ENCODE measurements at regions not wholly inside any gene's neighbourhood (a gene's known extent, or its start where the extent isn't known, plus 50 kb on each side); places are given as distances from the start of the nearest gene placed in this dataset.

DNA sequence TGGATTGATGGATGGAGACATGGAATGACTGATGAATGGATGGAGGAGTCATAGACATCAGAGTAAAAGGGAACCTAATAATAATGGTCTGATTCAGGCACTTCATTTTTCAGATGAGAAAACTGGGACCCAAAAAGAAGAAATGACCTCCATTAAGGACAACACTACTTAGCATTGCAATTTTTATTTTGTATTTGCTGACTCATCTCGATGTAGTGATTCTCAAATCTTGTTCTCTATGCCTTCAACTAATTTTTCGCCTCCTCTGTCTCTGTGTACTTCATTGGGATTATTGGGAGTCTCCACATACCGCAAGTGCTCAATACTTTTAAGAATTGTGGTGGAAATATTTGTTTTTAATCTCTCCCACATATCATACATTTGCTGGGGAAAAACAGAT is 446.2 kb upstream of the FSHR start:
- Mint-ChIP-seq H3K27ac (ENCODE audit: unreplicated experiment) (no peak overlapping the region), H3K4me1 (ENCODE audit: unreplicated experiment) (no peaks in the 10 kb centered on the region), H3K4me3 (ENCODE audit: unreplicated experiment) (no peak overlapping the region), H3K9me3 (ENCODE audit: unreplicated experiment) (peaks cover 9% of the 10 kb centered on the region), H3K36me3 (ENCODE audit: unreplicated experiment) (no peaks in the 10 kb centered on the region), H3K27me3 (ENCODE audit: unreplicated experiment) (no peaks in the 10 kb centered on the region)
- TF ChIP-seq, protein P1, sequence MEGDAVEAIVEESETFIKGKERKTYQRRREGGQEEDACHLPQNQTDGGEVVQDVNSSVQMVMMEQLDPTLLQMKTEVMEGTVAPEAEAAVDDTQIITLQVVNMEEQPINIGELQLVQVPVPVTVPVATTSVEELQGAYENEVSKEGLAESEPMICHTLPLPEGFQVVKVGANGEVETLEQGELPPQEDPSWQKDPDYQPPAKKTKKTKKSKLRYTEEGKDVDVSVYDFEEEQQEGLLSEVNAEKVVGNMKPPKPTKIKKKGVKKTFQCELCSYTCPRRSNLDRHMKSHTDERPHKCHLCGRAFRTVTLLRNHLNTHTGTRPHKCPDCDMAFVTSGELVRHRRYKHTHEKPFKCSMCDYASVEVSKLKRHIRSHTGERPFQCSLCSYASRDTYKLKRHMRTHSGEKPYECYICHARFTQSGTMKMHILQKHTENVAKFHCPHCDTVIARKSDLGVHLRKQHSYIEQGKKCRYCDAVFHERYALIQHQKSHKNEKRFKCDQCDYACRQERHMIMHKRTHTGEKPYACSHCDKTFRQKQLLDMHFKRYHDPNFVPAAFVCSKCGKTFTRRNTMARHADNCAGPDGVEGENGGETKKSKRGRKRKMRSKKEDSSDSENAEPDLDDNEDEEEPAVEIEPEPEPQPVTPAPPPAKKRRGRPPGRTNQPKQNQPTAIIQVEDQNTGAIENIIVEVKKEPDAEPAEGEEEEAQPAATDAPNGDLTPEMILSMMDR (IDR thresholded peaks at IDR 0.05) = no peak
- no peak for DNase-seq (ENCODE audit: extremely low spot score, unreplicated experiment)

DNA sequence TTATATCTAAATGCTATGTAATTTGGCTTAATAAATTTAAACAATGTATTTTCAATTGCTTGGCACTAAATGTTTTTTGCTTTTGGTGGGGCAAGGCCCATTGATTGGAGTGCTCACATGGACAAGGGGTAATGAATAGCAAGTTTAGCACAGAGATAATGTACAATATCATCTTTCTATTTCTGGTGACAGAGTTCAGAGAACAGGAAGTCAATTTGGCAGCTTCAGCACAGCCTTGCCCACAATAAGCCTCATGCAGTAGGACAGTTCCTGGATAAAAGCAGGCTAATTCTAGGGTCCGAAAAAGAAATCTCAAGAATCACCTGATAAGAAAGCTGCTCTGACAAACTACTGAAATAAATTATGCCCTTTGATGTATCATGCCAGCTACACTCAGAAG is 443.9 kb upstream of the FSHR start:
- Mint-ChIP-seq H3K9me3 (ENCODE audit: unreplicated experiment) (peaks cover 17% of the 10 kb centered on the region), H3K27me3 (ENCODE audit: unreplicated experiment) (no peaks in the 10 kb centered on the region)

DNA sequence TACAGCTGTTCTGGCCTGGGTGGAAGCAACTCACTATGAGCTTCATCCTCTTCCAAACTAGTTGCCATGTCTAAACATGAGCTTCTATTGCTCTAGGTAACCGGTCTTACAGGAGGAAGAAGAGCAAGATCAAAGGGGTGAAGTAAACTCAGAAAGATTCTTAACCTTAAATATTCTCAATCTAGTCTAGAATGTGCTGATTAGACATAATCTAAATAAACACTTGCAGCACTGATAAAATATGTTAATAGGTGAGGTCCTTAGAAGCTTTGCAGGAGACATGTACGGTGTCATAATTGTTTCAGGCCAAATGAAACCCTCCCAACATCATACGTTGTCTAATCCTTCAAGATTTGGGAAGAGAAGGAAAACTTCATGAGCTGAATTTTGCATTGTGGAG is 431.6 kb upstream of the FSHR start:
- Mint-ChIP-seq H3K9me3 (ENCODE audit: unreplicated experiment) (peaks cover 12% of the 10 kb centered on the region), H3K4me1 (ENCODE audit: unreplicated experiment) (no peaks in the 10 kb centered on the region), H3K36me3 (ENCODE audit: unreplicated experiment) (no peaks in the 10 kb centered on the region), H3K4me3 (ENCODE audit: unreplicated experiment) (no peak overlapping the region), H3K27ac (ENCODE audit: unreplicated experiment) (no peak overlapping the region), H3K27me3 (ENCODE audit: unreplicated experiment) (no peaks in the 10 kb centered on the region)
- TF ChIP-seq, protein P1 (IDR thresholded peaks at IDR 0.05) = no peak
- no peak for DNase-seq (ENCODE audit: extremely low spot score, unreplicated experiment)

More for the DNA sequence above, 443.9 kb upstream of the FSHR start:
- Mint-ChIP-seq H3K36me3 (ENCODE audit: unreplicated experiment) (no peaks in the 10 kb centered on the region), H3K27ac (ENCODE audit: unreplicated experiment) (no peak overlapping the region), H3K4me3 (ENCODE audit: unreplicated experiment) (no peak overlapping the region), H3K4me1 (ENCODE audit: unreplicated experiment) (no peaks in the 10 kb centered on the region)
- TF ChIP-seq, protein P1 (IDR thresholded peaks at IDR 0.05) = no peak
- DNase-seq (ENCODE audit: extremely low spot score, unreplicated experiment) = no peak

DNA sequence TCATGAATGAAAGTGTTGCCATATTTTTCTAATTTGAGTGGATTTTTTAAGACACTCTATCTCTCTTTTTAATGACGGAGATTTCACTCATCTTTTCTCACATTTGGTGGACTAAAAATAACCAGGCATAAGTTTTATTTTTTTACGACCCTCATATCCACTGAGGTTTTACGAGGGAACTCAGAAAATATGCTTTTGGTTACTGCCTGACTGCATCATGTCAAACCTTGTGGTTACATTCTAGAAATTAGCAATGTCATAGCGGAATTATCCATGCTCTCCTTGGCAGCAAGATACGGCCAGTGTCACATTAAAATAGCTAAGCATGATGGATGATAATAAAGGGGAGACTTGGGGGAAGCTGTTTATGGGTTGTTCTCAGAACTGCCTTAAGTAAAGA is 428.6 kb upstream of the FSHR start:
- peaks cover 16% of the 10 kb centered on the region for H3K9me3 Mint-ChIP-seq (ENCODE audit: unreplicated experiment)
- H3K36me3 Mint-ChIP-seq (ENCODE audit: unreplicated experiment) = no peaks in the 10 kb centered on the region
- no peak overlapping the region for H3K4me3 Mint-ChIP-seq (ENCODE audit: unreplicated experiment)
- TF ChIP-seq, protein P1 (IDR thresholded peaks at IDR 0.05) = no peak
- no peak for DNase-seq (ENCODE audit: extremely low spot score, unreplicated experiment)
- no peaks in the 10 kb centered on the region for H3K27me3 Mint-ChIP-seq (ENCODE audit: unreplicated experiment)
- no peaks in the 10 kb centered on the region for H3K4me1 Mint-ChIP-seq (ENCODE audit: unreplicated experiment)
- no peak overlapping the region for H3K27ac Mint-ChIP-seq (ENCODE audit: unreplicated experiment)

DNA sequence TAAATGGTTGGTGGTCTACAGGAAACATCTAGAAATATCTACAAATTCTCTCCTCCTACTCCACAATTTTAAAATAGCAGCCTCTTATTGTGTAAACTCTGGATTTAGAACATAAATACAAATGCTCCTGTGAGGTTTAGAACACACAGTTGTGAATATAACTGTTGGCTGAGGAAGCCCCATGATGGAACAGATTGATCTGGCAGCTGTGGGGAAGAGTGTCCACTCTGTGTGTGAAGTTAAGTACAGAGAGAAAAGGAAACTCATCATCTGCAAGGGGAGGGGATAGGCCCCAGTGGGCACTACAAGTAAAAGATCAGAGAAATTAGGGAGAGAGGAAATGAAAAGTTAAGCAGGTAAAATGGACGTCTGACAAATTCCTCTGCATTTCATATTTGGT is 422.7 kb upstream of the FSHR start:
- Mint-ChIP-seq H3K27ac (ENCODE audit: unreplicated experiment) (no peak overlapping the region), H3K4me3 (ENCODE audit: unreplicated experiment) (no peak overlapping the region), H3K9me3 (ENCODE audit: unreplicated experiment) (peaks cover 4% of the 10 kb centered on the region), H3K4me1 (ENCODE audit: unreplicated experiment) (no peaks in the 10 kb centered on the region), H3K27me3 (ENCODE audit: unreplicated experiment) (no peaks in the 10 kb centered on the region), H3K36me3 (ENCODE audit: unreplicated experiment) (no peaks in the 10 kb centered on the region)
- no peak for DNase-seq (ENCODE audit: extremely low spot score, unreplicated experiment)
- TF ChIP-seq, protein P1 (IDR thresholded peaks at IDR 0.05) = no peak
